ENCODE measurements at regions not wholly inside any gene's neighbourhood (a gene's known extent, or its start where the extent isn't known, plus 50 kb on each side); places are given as distances from the start of the nearest gene placed in this dataset.

- H3K79me2 ChIP-seq, result no peaks in the 10 kb centered on the region
- 44% methylated on average over 5 of the region's 5 CpGs for WGBS (ENCODE audit: low lambda C conversion rate, missing lambda C conversion rate)
- H3K4me1 ChIP-seq (ENCODE audit: insufficient read depth), result peaks cover 5% of the 10 kb centered on the region
- no peak overlapping the region for H3K4me2 ChIP-seq
- TF ChIP-seq EZH2 (IDR thresholded peaks at IDR 0.05; ENCODE audit: borderline replicate concordance) (no peak), EZH2phosphoT487 (IDR thresholded peaks at IDR 0.05; ENCODE audit: low read depth, severe bottlenecking, unreplicated experiment) (no peak), CTCF (IDR thresholded peaks at IDR 0.05; ENCODE audit: poor library complexity) (no peak)
- DNase-seq (ENCODE audit: low spot score), result peak; percentile 53
- H4K20me1 ChIP-seq (ENCODE audit: insufficient read depth, poor library complexity, severe bottlenecking), result no peaks in the 10 kb centered on the region
- H3K9me3 ChIP-seq (ENCODE audit: low read depth), result peaks cover 4% of the 10 kb centered on the region
- H3K9me2 ChIP-seq (replicated peaks; ENCODE audit: insufficient read depth), result no peaks in the 10 kb centered on the region
- H3K4me3 ChIP-seq, result no peak overlapping the region
- H3K27me3 ChIP-seq, result no peaks in the 10 kb centered on the region
- peak overlapping the region; percentile 65 for H3K27ac ChIP-seq
- no peaks in the 10 kb centered on the region for H3K36me3 ChIP-seq (replicated peaks; ENCODE audit: insufficient read depth, low read depth)
- no peak overlapping the region for H2AFZ ChIP-seq
These were observed 166.0 kb downstream of the DLL1 start for GRCh38 chr6:170124836-170125235.

GRCh38 chr6:170124150-170124549 lies 166.7 kb downstream of the DLL1 start:
- H4K20me1 ChIP-seq (ENCODE audit: insufficient read depth, poor library complexity, severe bottlenecking), result no peaks in the 10 kb centered on the region
- H3K4me2 ChIP-seq, result no peak overlapping the region
- no peaks in the 10 kb centered on the region for H3K27me3 ChIP-seq
- no peak for TF ChIP-seq EZH2 (IDR thresholded peaks at IDR 0.05; ENCODE audit: borderline replicate concordance)
- TF ChIP-seq CTCF (IDR thresholded peaks at IDR 0.05; ENCODE audit: poor library complexity), result no peak
- TF ChIP-seq EZH2phosphoT487 (IDR thresholded peaks at IDR 0.05; ENCODE audit: low read depth, severe bottlenecking, unreplicated experiment), result no peak
- peaks cover 4% of the 10 kb centered on the region for H3K9me3 ChIP-seq (ENCODE audit: low read depth)
- H2AFZ ChIP-seq, result no peak overlapping the region
- H3K4me1 ChIP-seq (ENCODE audit: insufficient read depth), result peaks cover 5% of the 10 kb centered on the region
- no peaks in the 10 kb centered on the region for H3K36me3 ChIP-seq (replicated peaks; ENCODE audit: insufficient read depth, low read depth)
- no peak overlapping the region for H3K4me3 ChIP-seq
- 95% methylated on average over 2 of the region's 2 CpGs for WGBS (ENCODE audit: low lambda C conversion rate, missing lambda C conversion rate)
- no peaks in the 10 kb centered on the region for H3K79me2 ChIP-seq
- no peaks in the 10 kb centered on the region for H3K9me2 ChIP-seq (replicated peaks; ENCODE audit: insufficient read depth)
- H3K27ac ChIP-seq, result peak overlapping the region; percentile 15
- no peak for DNase-seq (ENCODE audit: low spot score)

GRCh38 chr6:170122651-170123050 lies 168.2 kb downstream of the DLL1 start:
- no peaks in the 10 kb centered on the region for H3K36me3 ChIP-seq (replicated peaks; ENCODE audit: insufficient read depth, low read depth)
- 71% methylated on average over 1 of the region's 1 CpG for WGBS (ENCODE audit: low lambda C conversion rate, missing lambda C conversion rate)

More at GRCh38 chr6:170122651-170123050, 168.2 kb downstream of the DLL1 start:
- no peak for DNase-seq (ENCODE audit: low spot score)
- Histone ChIP-seq H3K27ac (no peak overlapping the region), H3K4me2 (no peak overlapping the region), H3K4me1 (ENCODE audit: insufficient read depth) (peaks cover 5% of the 10 kb centered on the region), H3K79me2 (no peaks in the 10 kb centered on the region), H3K9me3 (ENCODE audit: low read depth) (peaks cover 4% of the 10 kb centered on the region), H2AFZ (no peak overlapping the region), H3K9me2 (replicated peaks; ENCODE audit: insufficient read depth) (no peaks in the 10 kb centered on the region), H3K4me3 (no peak overlapping the region), H3K27me3 (no peaks in the 10 kb centered on the region), H4K20me1 (ENCODE audit: insufficient read depth, poor library complexity, severe bottlenecking) (no peaks in the 10 kb centered on the region)
- TF ChIP-seq EZH2phosphoT487 (IDR thresholded peaks at IDR 0.05; ENCODE audit: low read depth, severe bottlenecking, unreplicated experiment) (no peak), CTCF (IDR thresholded peaks at IDR 0.05; ENCODE audit: poor library complexity) (no peak), EZH2 (IDR thresholded peaks at IDR 0.05; ENCODE audit: borderline replicate concordance) (no peak)
